ENCODE measurements at regions not wholly inside any gene's neighbourhood (a gene's known extent, or its start where the extent isn't known, plus 50 kb on each side); places are given as distances from the start of the nearest gene placed in this dataset.

GRCh38 chr9:91130796-91131318, 230.9 kb downstream of the AUH start:
- WGBS = 96% methylated on average over 2 of the region's 2 CpGs
- DNase-seq (ENCODE audit: low read depth in 6 of 9, low spot score in 9 of 9) = no peak

GRCh38 chr9:91131433-91131839, 230.3 kb downstream of the AUH start:
- Histone ChIP-seq H3K4me1 (ENCODE audit: control insufficient read depth in 2 of 2, insufficient read depth in 2 of 2, low read length in 2 of 2) (no peaks in the 10 kb centered on the region), H3K9me3 (ENCODE audit: control insufficient read depth in 2 of 2, insufficient read depth in 1 of 2, low read length in 1 of 2) (no peaks in the 10 kb centered on the region), H3K4me3 (ENCODE audit: low read length in 2 of 2) (no peak overlapping the region), H3K36me3 (ENCODE audit: control insufficient read depth in 2 of 2, insufficient read depth in 2 of 2, low read length in 1 of 2) (no peaks in the 10 kb centered on the region), H3K27ac (ENCODE audit: low read depth in 1 of 2, low read length in 1 of 2) (no peak overlapping the region), H3K27me3 (ENCODE audit: control insufficient read depth in 2 of 2, insufficient read depth in 1 of 2, low read length in 1 of 2) (no peaks in the 10 kb centered on the region)
- DNase-seq (ENCODE audit: low read depth in 6 of 9, low spot score in 9 of 9) = no peak
- WGBS = 65% methylated on average over 8 of the region's 8 CpGs

More at GRCh38 chr9:91130796-91131318, 230.9 kb downstream of the AUH start:
- Histone ChIP-seq H3K27ac (ENCODE audit: low read depth in 1 of 2, low read length in 1 of 2) (no peak overlapping the region), H3K36me3 (ENCODE audit: control insufficient read depth in 2 of 2, insufficient read depth in 2 of 2, low read length in 1 of 2) (no peaks in the 10 kb centered on the region), H3K9me3 (ENCODE audit: control insufficient read depth in 2 of 2, insufficient read depth in 1 of 2, low read length in 1 of 2) (no peaks in the 10 kb centered on the region), H3K4me1 (ENCODE audit: control insufficient read depth in 2 of 2, insufficient read depth in 2 of 2, low read length in 2 of 2) (no peaks in the 10 kb centered on the region), H3K4me3 (ENCODE audit: low read length in 2 of 2) (no peak overlapping the region), H3K27me3 (ENCODE audit: control insufficient read depth in 2 of 2, insufficient read depth in 1 of 2, low read length in 1 of 2) (no peaks in the 10 kb centered on the region)

- no peak overlapping the region for H3K4me3 ChIP-seq (ENCODE audit: low read length in 2 of 2)
- no peaks in the 10 kb centered on the region for H3K27me3 ChIP-seq (ENCODE audit: control insufficient read depth in 2 of 2, insufficient read depth in 1 of 2, low read length in 1 of 2)
- H3K27ac ChIP-seq (ENCODE audit: low read depth in 1 of 2, low read length in 1 of 2) = no peak overlapping the region
- H3K36me3 ChIP-seq (ENCODE audit: control insufficient read depth in 2 of 2, insufficient read depth in 2 of 2, low read length in 1 of 2) = no peaks in the 10 kb centered on the region
- no peaks in the 10 kb centered on the region for H3K9me3 ChIP-seq (ENCODE audit: control insufficient read depth in 2 of 2, insufficient read depth in 1 of 2, low read length in 1 of 2)
- no peaks in the 10 kb centered on the region for H3K4me1 ChIP-seq (ENCODE audit: control insufficient read depth in 2 of 2, insufficient read depth in 2 of 2, low read length in 2 of 2)
- no peak for DNase-seq (ENCODE audit: low read depth in 6 of 9, low spot score in 9 of 9)
- WGBS = 91% methylated on average over 3 of the region's 3 CpGs
These were observed 229.1 kb downstream of the AUH start for GRCh38 chr9:91132576-91133073.

GRCh38 chr9:91134608-91135007, 227.1 kb downstream of the AUH start:
- H3K27me3 ChIP-seq (ENCODE audit: control insufficient read depth in 2 of 2, insufficient read depth in 1 of 2, low read length in 1 of 2) = no peaks in the 10 kb centered on the region
- H3K27ac ChIP-seq (ENCODE audit: low read depth in 1 of 2, low read length in 1 of 2) = no peak overlapping the region
- H3K9me3 ChIP-seq (ENCODE audit: control insufficient read depth in 2 of 2, insufficient read depth in 1 of 2, low read length in 1 of 2) = no peaks in the 10 kb centered on the region
- DNase-seq (ENCODE audit: low read depth in 6 of 9, low spot score in 9 of 9) = no peak
- WGBS = 98% methylated on average over 2 of the region's 2 CpGs
- H3K36me3 ChIP-seq (ENCODE audit: control insufficient read depth in 2 of 2, insufficient read depth in 2 of 2, low read length in 1 of 2) = no peaks in the 10 kb centered on the region
- H3K4me1 ChIP-seq (ENCODE audit: control insufficient read depth in 2 of 2, insufficient read depth in 2 of 2, low read length in 2 of 2) = no peaks in the 10 kb centered on the region
- no peak overlapping the region for H3K4me3 ChIP-seq (ENCODE audit: low read length in 2 of 2)

GRCh38 chr9:91137391-91137790, 224.3 kb downstream of the AUH start:
- H3K4me1 ChIP-seq (ENCODE audit: control insufficient read depth in 2 of 2, insufficient read depth in 2 of 2, low read length in 2 of 2) = no peaks in the 10 kb centered on the region
- H3K9me3 ChIP-seq (ENCODE audit: control insufficient read depth in 2 of 2, insufficient read depth in 1 of 2, low read length in 1 of 2) = no peaks in the 10 kb centered on the region
- no peaks in the 10 kb centered on the region for H3K27me3 ChIP-seq (ENCODE audit: control insufficient read depth in 2 of 2, insufficient read depth in 1 of 2, low read length in 1 of 2)
- H3K27ac ChIP-seq (ENCODE audit: low read depth in 1 of 2, low read length in 1 of 2) = no peak overlapping the region
- 96% methylated on average over 1 of the region's 1 CpG for WGBS
- H3K4me3 ChIP-seq (ENCODE audit: low read length in 2 of 2) = no peak overlapping the region
- H3K36me3 ChIP-seq (ENCODE audit: control insufficient read depth in 2 of 2, insufficient read depth in 2 of 2, low read length in 1 of 2) = no peaks in the 10 kb centered on the region
- no peak for DNase-seq (ENCODE audit: low read depth in 6 of 9, low spot score in 9 of 9)

GRCh38 chr9:91138760-91139159, 223.0 kb downstream of the AUH start:
- Histone ChIP-seq H3K27ac (ENCODE audit: low read depth in 1 of 2, low read length in 1 of 2) (no peak overlapping the region), H3K4me3 (ENCODE audit: low read length in 2 of 2) (no peak overlapping the region), H3K4me1 (ENCODE audit: control insufficient read depth in 2 of 2, insufficient read depth in 2 of 2, low read length in 2 of 2) (no peaks in the 10 kb centered on the region), H3K36me3 (ENCODE audit: control insufficient read depth in 2 of 2, insufficient read depth in 2 of 2, low read length in 1 of 2) (no peaks in the 10 kb centered on the region), H3K27me3 (ENCODE audit: control insufficient read depth in 2 of 2, insufficient read depth in 1 of 2, low read length in 1 of 2) (no peaks in the 10 kb centered on the region), H3K9me3 (ENCODE audit: control insufficient read depth in 2 of 2, insufficient read depth in 1 of 2, low read length in 1 of 2) (no peaks in the 10 kb centered on the region)
- WGBS = 97% methylated on average over 5 of the region's 5 CpGs
- DNase-seq (ENCODE audit: low read depth in 6 of 9, low spot score in 9 of 9) = no peak

GRCh38 chr9:91141407-91141965, 220.2 kb downstream of the AUH start:
- Histone ChIP-seq H3K4me3 (ENCODE audit: low read length in 2 of 2) (no peak overlapping the region), H3K4me1 (ENCODE audit: control insufficient read depth in 2 of 2, insufficient read depth in 2 of 2, low read length in 2 of 2) (no peaks in the 10 kb centered on the region), H3K27me3 (ENCODE audit: control insufficient read depth in 2 of 2, insufficient read depth in 1 of 2, low read length in 1 of 2) (no peaks in the 10 kb centered on the region), H3K27ac (ENCODE audit: low read depth in 1 of 2, low read length in 1 of 2) (no peak overlapping the region), H3K36me3 (ENCODE audit: control insufficient read depth in 2 of 2, insufficient read depth in 2 of 2, low read length in 1 of 2) (no peaks in the 10 kb centered on the region), H3K9me3 (ENCODE audit: control insufficient read depth in 2 of 2, insufficient read depth in 1 of 2, low read length in 1 of 2) (no peaks in the 10 kb centered on the region)
- DNase-seq (ENCODE audit: low read depth in 6 of 9, low spot score in 9 of 9) = no peak
- 66% methylated on average over 3 of the region's 3 CpGs for WGBS

- DNase-seq (ENCODE audit: low read depth in 6 of 9, low spot score in 9 of 9) = no peak
- WGBS = 98% methylated on average over 5 of the region's 5 CpGs
- H3K4me1 ChIP-seq (ENCODE audit: control insufficient read depth in 2 of 2, insufficient read depth in 2 of 2, low read length in 2 of 2) = peaks cover 0 to 8% of the 10 kb centered on the region in 2 donors
- no peak overlapping the region for H3K4me3 ChIP-seq (ENCODE audit: low read length in 2 of 2)
- no peaks in the 10 kb centered on the region for H3K36me3 ChIP-seq (ENCODE audit: control insufficient read depth in 2 of 2, insufficient read depth in 2 of 2, low read length in 1 of 2)
- no peaks in the 10 kb centered on the region for H3K9me3 ChIP-seq (ENCODE audit: control insufficient read depth in 2 of 2, insufficient read depth in 1 of 2, low read length in 1 of 2)
- no peak overlapping the region for H3K27ac ChIP-seq (ENCODE audit: low read depth in 1 of 2, low read length in 1 of 2)
- H3K27me3 ChIP-seq (ENCODE audit: control insufficient read depth in 2 of 2, insufficient read depth in 1 of 2, low read length in 1 of 2) = no peaks in the 10 kb centered on the region
These were observed 218.6 kb downstream of the AUH start for GRCh38 chr9:91143162-91143561.

- WGBS = 99% methylated on average over 3 of the region's 3 CpGs
- H3K27ac ChIP-seq (ENCODE audit: low read depth in 1 of 2, low read length in 1 of 2) = no peak overlapping the region
- no peaks in the 10 kb centered on the region for H3K36me3 ChIP-seq (ENCODE audit: control insufficient read depth in 2 of 2, insufficient read depth in 2 of 2, low read length in 1 of 2)
- peaks cover 0 to 11% of the 10 kb centered on the region in 2 donors for H3K4me1 ChIP-seq (ENCODE audit: control insufficient read depth in 2 of 2, insufficient read depth in 2 of 2, low read length in 2 of 2)
- H3K9me3 ChIP-seq (ENCODE audit: control insufficient read depth in 2 of 2, insufficient read depth in 1 of 2, low read length in 1 of 2) = no peaks in the 10 kb centered on the region
- no peaks in the 10 kb centered on the region for H3K27me3 ChIP-seq (ENCODE audit: control insufficient read depth in 2 of 2, insufficient read depth in 1 of 2, low read length in 1 of 2)
- no peak overlapping the region for H3K4me3 ChIP-seq (ENCODE audit: low read length in 2 of 2)
- DNase-seq (ENCODE audit: low read depth in 6 of 9, low spot score in 9 of 9) = no peak
These were observed 218.1 kb downstream of the AUH start for GRCh38 chr9:91143642-91144041.

All from thymus (tissue), 11 donors.